ENCODE measurements at regions not wholly inside any gene's neighbourhood (a gene's known extent, or its start where the extent isn't known, plus 50 kb on each side); places are given as distances from the start of the nearest gene placed in this dataset.

DNA sequence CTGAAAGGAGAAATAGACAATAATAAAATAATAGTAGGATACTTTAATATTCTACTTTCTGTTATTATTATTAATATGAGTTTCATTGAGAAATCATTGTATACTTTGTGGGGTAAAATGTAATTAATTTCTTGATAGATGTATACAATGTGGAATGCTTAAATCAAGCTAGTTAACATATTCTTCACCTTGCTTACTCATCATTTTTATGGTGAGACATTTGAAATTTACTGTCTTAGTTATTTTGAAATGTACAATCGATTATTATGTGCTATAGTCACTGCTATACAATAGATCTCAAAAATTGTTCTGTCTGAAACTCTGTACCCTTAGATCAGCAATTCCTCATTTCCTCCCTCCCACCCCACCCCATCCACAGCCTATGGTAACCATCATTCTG is 720.3 kb downstream of the RNF144B start:
- no peak overlapping the region for H4K5ac ChIP-seq (ENCODE audit: low read depth, low read length)
- no peak overlapping the region for H2AK9ac ChIP-seq (replicated peaks; ENCODE audit: low read depth, low read length, poor library complexity)
- H2AK5ac ChIP-seq (ENCODE audit: low read depth, low read length): no peak overlapping the region
- H2BK20ac ChIP-seq (ENCODE audit: low read depth, low read length): no peak overlapping the region
- WGBS, 2 experiments (ENCODE audit: extremely low coverage in 2 of 2, insufficient read length in 1 of 2): no CpG with 5 or more reads among the region's 1 CpG
- DNase-seq: no peak
- H3K23ac ChIP-seq (ENCODE audit: low read depth, low read length): no peak overlapping the region
- no TSS peak for BruUV-seq (replicated peaks)
- no peak overlapping the region for H2BK120ac ChIP-seq (ENCODE audit: low read depth, low read length)
- no peaks in the 10 kb centered on the region for H3K27me3 ChIP-seq (ENCODE audit: control insufficient read depth, insufficient read depth, low read length)
- no peak overlapping the region for H3K27ac ChIP-seq (ENCODE audit: insufficient read depth, low read length)
- H3K56ac ChIP-seq (ENCODE audit: extremely low read depth, insufficient read depth, low read length): no peak overlapping the region
- ChIA-PET POLR2A (ENCODE audit: unreplicated experiment) (no interaction called here), CTCF (no interaction called here)
- no peak overlapping the region for H3K14ac ChIP-seq (replicated peaks; ENCODE audit: low read depth, low read length)
- H4K91ac ChIP-seq (ENCODE audit: insufficient read depth, low read depth, low read length): no peak overlapping the region
- no peaks in the 10 kb centered on the region for H4K20me1 ChIP-seq (ENCODE audit: insufficient read depth, low read length)
- dilution Hi-C loops (cut with HindIII; ENCODE audit: low sequenced_read_pairs, unreplicated experiment) (no loop called here), intact Hi-C loops (cut with micrococcal nuclease) (no loop called here), in situ Hi-C loops (cut with MboI; ENCODE audit: low sequenced_read_pairs) (no loop called here)
- H3K4me2 ChIP-seq (ENCODE audit: low read depth, low read length): no peak overlapping the region
- no peak for ATAC-seq (ENCODE audit: low read depth)
- no peak overlapping the region for H3K9ac ChIP-seq (ENCODE audit: low read depth, low read length)
- H4K8ac ChIP-seq (ENCODE audit: low read depth in 2 of 2, low read length in 2 of 2): no peak overlapping the region
- TF ChIP-seq NFE2L2 (IDR thresholded peaks at IDR 0.05; ENCODE audit: low read depth, low read length) (no peak), MAFK (IDR thresholded peaks at IDR 0.05; ENCODE audit: low read depth, low read length) (peak; percentile 66)
- no peaks in the 10 kb centered on the region for H3K4me1 ChIP-seq (ENCODE audit: control insufficient read depth, insufficient read depth, low read length)
- peaks cover 5% of the 10 kb centered on the region for H3K9me3 ChIP-seq (ENCODE audit: control insufficient read depth, insufficient read depth, low read length)
- H2BK15ac ChIP-seq (ENCODE audit: low read depth, low read length): no peak overlapping the region
- no peaks in the 10 kb centered on the region for H3K79me1 ChIP-seq (ENCODE audit: low read depth in 1 of 2, low read length in 2 of 2)
- H2BK5ac ChIP-seq (ENCODE audit: low read depth, low read length, poor library complexity, severe bottlenecking): no peak overlapping the region
- H2AFZ ChIP-seq (replicated peaks; ENCODE audit: low read length, poor library complexity): no peak overlapping the region
- H3K4ac ChIP-seq (ENCODE audit: low read depth, low read length): no peak overlapping the region
- no peak overlapping the region for H3K18ac ChIP-seq (ENCODE audit: low read depth, low read length)
- no peaks in the 10 kb centered on the region for H3K36me3 ChIP-seq (ENCODE audit: control insufficient read depth, insufficient read depth, low read length)
- H3K9me1 ChIP-seq (ENCODE audit: insufficient read depth, low read length): no peaks in the 10 kb centered on the region
- H3K4me3 ChIP-seq (ENCODE audit: insufficient read depth, low read depth, low read length): no peak overlapping the region

Measured in IMR-90 (cell line).